DND-41 (cell line): ENCODE measurements at regions not wholly inside any gene's neighbourhood (a gene's known extent, or its start where the extent isn't known, plus 50 kb on each side); places are given as distances from the start of the nearest gene placed in this dataset.
"Not testable (repeated sequence)": the region's sequence is repeated elsewhere in the genome, so short reads cannot be mapped to it uniquely, and the experiment has no call there.

Experiments
- EZH2 ChIP-seq: IDR thresholded peaks from 3 replicates; pipeline ENCODE4 v1.6.1; 2012; ENCODE audit warnings: borderline replicate concordance, low read depth, mild to moderate bottlenecking, moderate library complexity, low read length, inconsistent platforms; ENCODE audit not compliant: severe bottlenecking
- TF ChIP-seq, protein P1 (sequence below): IDR thresholded peaks from 2 replicates; pipeline ENCODE4 v1.5.1; 2012; ENCODE audit warnings: borderline replicate concordance, low read length, moderate library complexity, mild to moderate bottlenecking; ENCODE audit not compliant: poor library complexity, severe bottlenecking; ENCODE audit errors: extremely low read depth

DNA sequence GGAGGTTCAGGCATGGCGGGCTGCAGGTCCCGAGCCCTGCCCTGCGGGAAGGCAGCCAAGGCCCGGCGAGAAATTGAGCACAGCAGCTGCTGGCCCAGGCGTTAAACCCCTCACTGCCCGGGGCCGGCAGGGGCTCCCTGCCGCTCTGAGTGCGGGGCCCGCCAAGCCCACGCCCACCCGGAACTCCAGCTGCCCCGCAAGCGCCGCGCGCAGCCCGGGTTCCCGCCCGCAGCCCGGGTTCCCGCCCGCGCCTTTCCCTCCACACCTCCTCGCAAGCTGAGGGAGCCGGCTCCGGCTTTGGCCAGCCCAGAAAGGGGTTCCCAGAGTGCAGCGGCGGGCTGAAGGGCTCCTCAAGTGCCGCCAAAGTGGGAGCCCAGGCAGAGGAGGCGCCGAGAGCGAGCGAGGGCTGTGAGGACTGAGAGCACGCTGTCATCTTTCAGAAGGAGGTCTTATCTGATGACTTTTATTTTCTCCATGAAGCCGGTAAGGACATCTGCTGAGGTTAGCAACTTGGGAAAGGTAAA lies 439.6 kb upstream of the ANO5 start:
- TF ChIP-seq, protein P1, sequence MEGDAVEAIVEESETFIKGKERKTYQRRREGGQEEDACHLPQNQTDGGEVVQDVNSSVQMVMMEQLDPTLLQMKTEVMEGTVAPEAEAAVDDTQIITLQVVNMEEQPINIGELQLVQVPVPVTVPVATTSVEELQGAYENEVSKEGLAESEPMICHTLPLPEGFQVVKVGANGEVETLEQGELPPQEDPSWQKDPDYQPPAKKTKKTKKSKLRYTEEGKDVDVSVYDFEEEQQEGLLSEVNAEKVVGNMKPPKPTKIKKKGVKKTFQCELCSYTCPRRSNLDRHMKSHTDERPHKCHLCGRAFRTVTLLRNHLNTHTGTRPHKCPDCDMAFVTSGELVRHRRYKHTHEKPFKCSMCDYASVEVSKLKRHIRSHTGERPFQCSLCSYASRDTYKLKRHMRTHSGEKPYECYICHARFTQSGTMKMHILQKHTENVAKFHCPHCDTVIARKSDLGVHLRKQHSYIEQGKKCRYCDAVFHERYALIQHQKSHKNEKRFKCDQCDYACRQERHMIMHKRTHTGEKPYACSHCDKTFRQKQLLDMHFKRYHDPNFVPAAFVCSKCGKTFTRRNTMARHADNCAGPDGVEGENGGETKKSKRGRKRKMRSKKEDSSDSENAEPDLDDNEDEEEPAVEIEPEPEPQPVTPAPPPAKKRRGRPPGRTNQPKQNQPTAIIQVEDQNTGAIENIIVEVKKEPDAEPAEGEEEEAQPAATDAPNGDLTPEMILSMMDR: not testable (repeated sequence)
- TF ChIP-seq EZH2: not testable (repeated sequence)
